Mammary epithelial cell (primary cell): ENCODE measurements at regions not wholly inside any gene's neighbourhood (a gene's known extent, or its start where the extent isn't known, plus 50 kb on each side); places are given as distances from the start of the nearest gene placed in this dataset.

Source experiments
- EZH2 ChIP-seq: IDR thresholded peaks from 2 replicates; pipeline ENCODE4 v1.6.1; 2012; ENCODE audit warnings: low read length, inconsistent platforms, borderline replicate concordance
- TF ChIP-seq, protein P1 (sequence below), 2 donors: IDR thresholded peaks in 1 of 2; conservative IDR thresholded peaks in 1 of 2; 2 replicates each; pipeline ENCODE4 v1.5.1; 2011 to 2012; ENCODE audit warnings: inconsistent platforms in 2 of 2, low read length in 2 of 2, mild to moderate bottlenecking in 2 of 2, control low read depth in 1 of 2, low read depth in 1 of 2; ENCODE audit not compliant: insufficient read depth in 1 of 2; ENCODE audit errors: extremely low read depth in 1 of 2

DNA sequence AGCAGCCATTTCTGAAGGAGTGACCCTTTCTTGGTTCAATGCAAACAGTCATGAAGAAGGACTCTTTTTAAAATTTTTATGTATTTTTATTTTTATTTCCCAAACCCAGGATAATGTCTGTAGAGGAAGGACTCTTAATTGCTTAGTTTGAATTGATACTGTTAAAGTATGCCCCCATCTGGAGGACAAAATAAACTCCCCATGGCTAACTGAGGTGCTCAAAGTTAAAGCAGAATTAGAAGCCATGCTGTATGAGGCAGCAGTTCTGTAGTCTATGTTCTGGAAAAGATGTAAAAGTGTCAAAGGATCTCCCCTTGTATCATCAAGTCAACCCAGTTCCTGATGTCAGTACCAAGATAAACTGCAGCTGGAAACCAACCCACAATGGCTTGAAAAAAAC, 617.9 kb upstream of the GRM3 start:
- TF ChIP-seq, protein P1, sequence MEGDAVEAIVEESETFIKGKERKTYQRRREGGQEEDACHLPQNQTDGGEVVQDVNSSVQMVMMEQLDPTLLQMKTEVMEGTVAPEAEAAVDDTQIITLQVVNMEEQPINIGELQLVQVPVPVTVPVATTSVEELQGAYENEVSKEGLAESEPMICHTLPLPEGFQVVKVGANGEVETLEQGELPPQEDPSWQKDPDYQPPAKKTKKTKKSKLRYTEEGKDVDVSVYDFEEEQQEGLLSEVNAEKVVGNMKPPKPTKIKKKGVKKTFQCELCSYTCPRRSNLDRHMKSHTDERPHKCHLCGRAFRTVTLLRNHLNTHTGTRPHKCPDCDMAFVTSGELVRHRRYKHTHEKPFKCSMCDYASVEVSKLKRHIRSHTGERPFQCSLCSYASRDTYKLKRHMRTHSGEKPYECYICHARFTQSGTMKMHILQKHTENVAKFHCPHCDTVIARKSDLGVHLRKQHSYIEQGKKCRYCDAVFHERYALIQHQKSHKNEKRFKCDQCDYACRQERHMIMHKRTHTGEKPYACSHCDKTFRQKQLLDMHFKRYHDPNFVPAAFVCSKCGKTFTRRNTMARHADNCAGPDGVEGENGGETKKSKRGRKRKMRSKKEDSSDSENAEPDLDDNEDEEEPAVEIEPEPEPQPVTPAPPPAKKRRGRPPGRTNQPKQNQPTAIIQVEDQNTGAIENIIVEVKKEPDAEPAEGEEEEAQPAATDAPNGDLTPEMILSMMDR (conservative IDR thresholded peaks at IDR 0.05 in 1 of 2, IDR thresholded peaks at IDR 0.05 in 1 of 2; ENCODE audit: extremely low read depth in 1 of 2, insufficient read depth in 1 of 2, low read depth in 1 of 2, low read length in 2 of 2): no peak
- TF ChIP-seq EZH2: no peak
